ENCODE measurements at regions not wholly inside any gene's neighbourhood (a gene's known extent, or its start where the extent isn't known, plus 50 kb on each side); places are given as distances from the start of the nearest gene placed in this dataset.

DNA sequence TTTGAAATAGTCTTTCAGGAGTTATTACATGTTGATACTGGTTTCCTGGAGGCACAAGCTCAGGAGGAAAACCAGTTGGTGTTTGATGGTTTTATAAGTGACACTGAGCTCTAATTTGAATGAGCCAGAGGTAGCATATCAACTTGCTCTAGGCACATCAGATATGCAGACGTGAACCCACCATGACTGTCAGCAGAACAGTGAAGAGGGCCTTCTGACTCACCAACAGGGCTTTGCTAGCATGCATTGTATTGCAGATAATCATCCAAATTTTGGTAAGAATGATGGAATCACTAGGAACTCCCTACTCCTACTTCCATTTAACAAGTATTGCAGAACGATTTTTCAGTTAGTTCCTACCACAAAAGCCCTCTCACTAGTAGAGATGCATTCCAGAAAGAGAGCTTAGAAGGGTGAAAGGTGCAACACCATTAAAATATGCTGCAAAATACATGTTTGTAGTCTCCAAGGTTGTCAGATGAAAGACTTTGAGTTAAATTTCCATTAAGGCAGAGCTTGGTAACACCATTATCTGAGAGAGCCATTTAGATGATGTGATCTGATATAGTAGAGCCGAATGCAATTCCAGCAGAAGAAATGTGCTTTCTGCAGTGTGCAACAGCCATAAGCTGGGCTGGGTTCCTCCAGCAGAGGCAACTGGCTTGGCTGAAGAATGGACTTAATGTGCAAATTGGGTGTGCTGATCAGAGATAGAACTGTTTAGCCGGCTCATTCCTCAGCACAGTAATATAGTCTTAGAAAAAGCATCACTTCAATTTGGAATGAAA is 968.7 kb upstream of the ADGRB3 start:
- no peak for DNase-seq

DNA sequence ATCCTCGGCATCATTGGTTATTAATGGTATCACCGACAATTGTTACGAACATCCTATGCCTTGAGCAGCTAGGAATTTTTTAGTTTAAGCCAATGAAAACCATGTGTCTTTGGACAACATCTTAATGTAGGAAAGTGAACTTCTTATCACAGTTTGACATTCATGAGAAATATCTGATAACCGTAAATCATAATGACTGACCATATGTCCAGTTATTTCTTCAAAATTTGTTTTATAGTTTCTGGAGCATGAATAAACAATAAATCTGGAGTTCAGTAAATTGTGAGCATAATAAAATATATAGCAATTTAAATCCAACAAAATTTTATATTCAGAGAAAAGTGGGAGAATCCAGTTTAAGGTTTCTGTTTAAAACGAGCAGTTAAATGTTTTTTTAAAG is 970.1 kb upstream of the ADGRB3 start:
- no peak for DNase-seq

DNA sequence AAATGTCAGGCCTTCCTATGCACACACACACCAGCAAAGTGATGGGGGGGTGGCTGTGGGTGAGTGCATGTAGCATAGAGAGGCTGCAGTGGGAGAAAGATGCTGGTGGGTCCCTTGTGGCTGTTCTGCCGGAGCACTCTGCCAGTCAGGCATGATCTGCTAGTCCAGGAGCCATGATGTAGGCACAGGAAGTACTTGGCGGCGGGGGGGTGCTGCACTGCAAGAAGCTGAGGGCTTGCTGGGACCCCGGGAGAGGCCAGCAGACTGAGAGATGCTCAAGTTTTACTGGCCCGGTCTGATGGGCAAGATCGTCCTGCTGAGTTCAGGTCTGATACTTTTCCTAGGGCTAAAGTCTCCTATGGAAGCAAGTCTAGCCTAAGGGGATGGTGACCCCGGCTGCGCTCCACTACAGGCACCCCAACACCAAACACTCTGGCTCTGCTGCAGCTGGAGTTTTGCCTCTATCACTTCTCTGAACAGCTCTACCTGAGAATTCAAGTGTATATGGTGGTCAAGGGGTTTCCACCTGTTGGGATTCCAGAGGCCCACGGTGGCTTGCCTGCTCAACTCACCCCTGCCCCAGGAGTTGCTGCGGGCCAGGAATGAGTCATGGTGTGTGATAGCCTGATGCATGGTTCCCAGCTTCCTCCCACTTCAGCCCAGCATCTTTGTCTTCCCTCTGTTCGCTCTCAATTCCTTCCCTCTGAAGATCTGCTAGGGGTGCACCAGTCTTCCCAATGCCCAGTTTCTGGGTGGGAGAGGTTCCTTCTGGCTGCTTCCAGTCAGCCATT is 971.8 kb upstream of the ADGRB3 start:
- no peak for DNase-seq

DNA sequence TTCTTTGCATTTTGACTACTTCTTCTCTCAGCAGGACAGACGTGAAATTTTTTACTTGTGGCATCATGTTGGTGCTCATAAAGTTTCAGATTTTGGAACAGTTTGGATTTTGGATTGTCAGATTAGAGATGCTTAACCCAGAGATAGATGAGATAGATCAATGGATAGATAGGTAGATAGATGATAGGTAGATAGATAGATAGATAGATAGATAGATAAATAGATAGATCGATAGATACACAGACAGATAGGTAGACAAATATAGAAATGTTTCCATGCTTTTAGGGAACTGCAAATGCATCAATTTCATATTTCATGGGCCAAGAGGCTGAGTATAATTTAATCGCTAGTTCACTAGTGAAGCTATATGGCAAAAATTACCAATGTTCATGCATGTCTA is 981.5 kb upstream of the ADGRB3 start:
- DNase-seq: no peak

DNA sequence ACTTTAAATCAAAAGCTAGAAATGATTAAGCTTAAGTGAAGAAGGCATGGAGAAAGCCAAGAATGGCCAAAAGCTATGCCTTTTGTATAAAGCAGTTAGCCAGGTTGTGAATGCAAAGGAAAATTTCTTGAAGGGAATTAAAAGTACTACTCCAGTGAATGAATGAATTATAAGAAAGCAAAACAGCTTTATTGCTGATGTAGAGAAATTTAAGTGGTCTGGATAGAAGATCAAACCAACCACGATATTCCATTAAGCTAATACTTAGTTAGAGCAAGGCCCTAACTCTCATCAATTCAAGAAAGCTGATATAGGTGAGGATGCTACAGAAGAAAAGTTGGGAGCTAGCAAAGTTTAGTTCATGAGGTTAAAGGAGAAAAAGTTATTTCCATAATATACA is 988.5 kb upstream of the ADGRB3 start:
- no peak for DNase-seq

DNA sequence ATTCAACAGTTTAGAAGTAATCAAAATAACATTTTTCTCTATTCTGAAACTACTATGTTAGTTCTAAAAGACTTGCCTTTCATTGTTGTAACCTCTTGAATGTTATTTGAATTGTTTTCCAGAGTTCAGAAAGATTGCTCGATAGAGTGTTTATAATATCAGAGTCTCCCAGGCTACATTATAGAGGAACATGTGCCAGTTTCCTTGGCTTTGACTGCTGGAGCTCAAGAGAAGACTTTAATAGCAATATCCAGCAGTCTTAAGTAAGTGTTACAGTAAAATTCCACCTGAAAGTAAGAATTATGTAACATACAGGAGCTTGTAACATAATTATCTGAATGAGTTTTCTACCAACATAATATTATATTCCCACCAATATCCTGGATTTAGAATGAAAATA is 991.8 kb upstream of the ADGRB3 start:
- DNase-seq: no peak

DNA sequence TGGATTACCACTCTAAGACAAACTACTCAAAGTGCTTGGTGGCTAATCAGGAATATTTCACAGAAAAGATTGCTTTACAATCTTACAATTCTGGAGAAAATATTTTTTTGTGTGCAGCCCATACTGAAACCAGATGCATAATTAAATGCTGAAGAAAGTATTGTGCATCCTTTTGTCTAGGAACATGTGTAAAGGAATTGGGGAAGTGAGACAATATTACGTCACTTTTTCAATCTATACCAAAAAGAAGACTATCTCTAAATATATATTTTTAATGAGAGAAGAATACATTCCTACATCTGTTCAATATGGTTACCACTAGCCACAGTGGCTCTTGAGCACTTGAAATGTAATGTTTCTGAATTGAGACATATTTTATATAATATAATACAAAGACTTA is 992.5 kb upstream of the ADGRB3 start:
- DNase-seq: no peak

DNA sequence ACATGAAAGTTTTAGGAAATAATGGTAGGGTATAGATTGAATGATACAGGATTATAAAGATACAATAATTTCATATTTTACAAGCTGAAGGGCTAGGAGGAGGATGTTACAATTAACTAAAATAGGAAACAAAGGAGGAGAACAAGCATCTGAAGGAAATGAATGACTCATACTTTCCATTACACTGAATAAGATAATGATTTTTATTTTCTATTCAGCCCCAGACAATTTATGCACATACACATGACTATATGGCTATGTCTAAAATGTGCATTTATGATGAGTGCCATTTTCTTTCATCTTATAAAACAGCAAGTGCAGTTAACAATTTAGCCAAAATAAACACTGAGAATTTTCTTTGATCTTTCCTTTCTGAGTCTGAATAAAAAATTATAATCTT is 994.6 kb upstream of the ADGRB3 start:
- DNase-seq: no peak

DNA sequence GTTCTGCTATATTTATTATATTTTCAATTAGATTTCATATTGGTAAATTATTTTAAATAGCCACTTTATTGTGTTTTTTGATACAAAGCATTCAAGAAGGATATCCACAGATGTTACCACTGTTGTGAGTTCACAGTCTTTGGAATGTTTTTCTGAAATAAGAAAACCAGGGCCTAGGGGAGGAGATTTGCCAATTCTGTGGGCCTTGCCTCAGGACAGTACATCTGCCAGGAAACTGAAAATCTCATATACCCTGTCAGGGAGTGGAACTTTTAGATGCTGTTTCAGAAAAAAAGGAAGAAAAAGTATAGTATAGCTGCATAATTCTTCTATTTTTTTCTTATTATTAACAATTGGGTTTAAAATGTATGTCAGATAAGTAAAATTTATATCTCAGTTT is 995.9 kb upstream of the ADGRB3 start:
- DNase-seq: no peak

DNA sequence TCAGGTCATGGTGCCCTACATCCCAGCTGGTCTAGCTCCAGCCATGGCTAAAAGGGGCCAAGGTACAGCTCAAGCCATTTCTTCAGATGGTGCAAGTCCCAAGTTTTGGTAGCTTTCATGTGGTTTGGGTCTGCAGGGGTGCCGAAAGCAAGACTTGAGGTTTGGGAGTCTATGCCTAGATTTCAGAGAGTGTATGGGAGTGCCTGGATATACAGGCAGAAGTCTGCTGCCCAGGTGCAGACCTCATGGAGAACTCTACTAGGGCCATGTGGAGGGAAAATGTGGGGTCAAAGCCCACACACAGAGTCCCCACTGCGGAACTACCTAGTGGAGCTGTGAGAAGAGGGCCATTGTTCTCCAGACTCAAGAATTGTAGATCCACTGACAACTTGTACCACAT is 1000.9 kb upstream of the ADGRB3 start:
- DNase-seq: no peak

DNA sequence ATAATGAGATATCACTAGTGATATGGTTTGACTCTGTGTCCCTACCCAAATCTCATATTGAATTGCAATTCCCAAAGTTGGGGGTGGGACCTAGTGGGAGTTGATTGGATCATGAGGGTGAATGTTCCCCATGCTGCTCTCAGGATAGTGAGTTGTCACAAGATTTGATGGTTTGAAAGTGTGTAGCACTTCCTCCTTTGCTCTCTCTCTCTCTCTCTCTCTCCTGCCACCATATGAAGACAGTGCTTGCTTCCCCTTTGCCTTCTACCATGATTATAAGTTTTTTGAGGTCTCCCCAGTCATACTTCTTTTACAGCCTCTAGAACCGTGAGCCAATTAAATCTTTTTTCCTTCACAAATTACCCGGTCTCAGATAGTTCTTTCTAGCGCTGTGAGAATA is 1002.0 kb upstream of the ADGRB3 start:
- no peak for DNase-seq

DNA sequence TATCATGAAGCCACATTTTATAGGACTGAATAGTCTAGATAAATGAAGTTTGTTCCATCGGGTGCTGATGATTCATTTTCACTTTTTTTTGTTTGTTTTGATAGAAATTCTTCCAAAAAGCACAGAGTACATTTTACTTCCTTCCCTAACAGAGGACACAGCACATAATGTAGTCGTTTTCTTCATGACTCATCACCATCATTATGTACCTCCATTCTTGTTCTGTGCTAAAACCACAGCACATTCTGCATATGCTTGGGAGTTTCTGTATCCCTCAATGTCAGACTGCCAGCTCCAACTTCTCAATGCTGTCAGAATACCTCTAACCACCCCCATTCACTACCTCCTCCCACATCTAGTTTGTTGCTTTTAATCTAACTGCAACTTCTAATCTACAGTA is 1004.9 kb upstream of the ADGRB3 start:
- DNase-seq: no peak

DNA sequence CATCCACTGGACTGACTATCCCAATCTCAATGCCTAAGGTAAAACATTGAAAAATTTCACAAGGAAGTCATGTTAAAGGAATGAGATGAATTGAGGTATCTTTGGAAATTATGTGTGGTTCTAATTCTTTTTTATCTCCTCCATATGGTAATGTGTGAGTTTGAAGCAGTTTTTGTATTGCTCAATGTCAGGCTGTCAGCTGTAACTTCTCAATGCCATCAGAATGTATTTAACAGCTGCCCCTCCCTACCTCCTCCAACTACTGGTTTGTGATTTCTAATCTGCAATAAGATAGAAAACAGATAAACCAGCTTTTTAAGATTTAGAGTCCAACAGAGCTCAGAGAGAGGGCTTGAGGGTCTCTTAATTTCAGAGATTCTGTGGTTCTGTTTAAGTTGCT is 1005.8 kb upstream of the ADGRB3 start:
- DNase-seq: no peak

DNA sequence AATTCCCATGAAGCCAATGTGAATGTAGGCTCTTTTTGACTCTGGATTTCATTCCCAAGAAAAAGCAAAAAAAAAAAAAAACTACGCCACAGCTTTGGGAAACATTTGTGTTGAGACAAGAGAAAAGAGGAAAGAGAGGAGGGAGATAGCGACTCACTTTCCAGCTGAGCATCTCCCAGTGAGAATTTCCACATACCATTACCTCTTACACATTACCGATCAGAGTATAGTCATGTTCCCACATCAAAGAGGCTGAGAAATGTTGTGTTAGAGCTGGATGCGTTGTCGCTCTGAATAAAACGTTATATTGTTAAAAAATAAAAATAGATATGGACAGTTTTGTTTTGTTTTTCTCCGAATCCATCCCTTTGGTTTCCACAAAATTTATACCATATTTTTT is 1019.3 kb upstream of the ADGRB3 start:
- DNase-seq: no peak

DNA sequence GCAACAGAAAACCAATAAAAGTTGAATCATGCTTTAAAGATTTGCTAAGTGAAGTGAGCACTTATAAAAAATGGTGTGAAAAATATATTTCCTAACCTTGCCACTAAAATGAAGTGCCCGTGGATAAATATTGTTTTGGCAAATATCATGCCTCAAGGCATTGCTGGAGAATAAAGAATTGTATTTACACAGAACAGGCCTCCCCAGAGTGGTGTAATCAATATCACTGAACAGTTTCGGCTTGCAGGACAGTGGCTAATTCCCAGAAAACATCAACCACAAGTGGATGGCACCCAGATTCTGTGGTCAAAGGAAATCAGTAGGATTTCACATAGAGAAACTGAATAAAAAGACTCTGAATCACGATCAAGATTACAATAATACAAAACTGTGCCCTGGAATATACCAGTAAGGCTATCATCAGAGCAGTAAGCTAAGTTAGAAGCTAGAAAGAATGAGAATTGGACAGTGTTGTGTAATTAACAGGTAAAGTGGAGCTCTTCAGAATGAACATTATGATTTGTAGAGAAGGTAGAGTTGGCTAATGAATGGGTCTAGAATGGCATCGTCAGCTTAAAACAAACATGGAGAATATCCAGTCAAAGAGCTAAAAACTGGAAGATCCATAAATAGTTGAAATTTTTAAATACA is 1026.9 kb upstream of the ADGRB3 start:
- DNase-seq: no peak

DNA sequence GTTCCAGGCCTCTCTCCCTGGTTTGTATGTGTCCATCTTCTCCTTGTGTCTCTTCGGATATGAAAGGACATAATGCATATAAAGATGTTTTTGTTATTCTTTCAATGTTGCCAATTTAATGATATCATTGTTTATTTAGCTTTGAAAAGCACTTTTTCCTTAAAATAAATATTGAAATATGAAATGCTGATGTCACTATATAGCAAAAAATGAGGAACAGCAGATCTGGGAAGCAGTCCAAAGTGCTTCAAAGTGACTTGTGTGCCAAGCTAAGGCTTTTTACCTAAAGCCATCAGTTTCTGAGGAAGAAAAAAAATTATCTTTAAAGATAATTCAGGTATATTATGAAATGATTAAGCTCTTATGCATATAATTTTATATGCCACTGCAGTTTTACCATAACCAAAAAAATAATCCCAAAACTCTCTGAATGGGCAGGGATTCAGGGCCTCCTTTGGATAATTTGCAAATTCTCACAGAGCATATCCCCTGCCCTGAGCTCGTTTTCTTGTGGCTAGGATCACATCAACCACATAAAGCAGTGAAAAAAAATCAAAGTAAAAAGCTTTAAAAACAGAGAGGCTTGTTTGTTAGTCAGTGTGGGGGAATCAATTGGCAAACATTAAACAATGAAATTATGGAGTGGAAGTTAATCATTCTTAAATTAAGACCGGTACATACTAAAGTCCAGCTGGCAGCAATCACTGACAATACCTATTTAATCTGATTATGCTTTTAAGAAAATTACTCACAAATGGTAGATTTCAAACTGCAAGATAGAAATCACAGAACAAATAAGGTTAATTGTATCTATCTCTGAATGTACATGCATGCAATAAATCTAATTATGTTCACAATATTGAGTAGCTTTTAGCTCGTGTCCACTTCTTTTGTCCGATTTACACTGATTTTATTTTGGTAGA is 1027.9 kb upstream of the ADGRB3 start:
- DNase-seq: no peak

DNA sequence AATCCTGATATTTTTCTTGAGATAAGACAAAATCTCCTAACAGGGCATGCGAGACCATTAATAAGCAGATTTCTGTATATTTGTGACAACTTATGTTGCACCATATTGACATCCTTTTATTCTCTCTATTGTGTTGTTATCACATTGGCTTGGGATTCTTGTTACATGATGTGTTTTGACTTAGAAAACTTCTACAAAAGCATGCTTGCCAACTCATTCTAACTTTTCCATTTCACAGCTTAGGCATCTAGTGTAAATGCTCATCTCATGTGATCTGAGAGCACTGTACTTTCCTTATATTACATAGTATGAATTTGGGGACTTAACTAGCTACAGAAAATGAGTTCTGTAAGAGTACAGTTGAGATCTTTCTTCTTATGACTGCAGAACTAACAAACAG is 1040.7 kb upstream of the ADGRB3 start:
- no peak for DNase-seq

DNA sequence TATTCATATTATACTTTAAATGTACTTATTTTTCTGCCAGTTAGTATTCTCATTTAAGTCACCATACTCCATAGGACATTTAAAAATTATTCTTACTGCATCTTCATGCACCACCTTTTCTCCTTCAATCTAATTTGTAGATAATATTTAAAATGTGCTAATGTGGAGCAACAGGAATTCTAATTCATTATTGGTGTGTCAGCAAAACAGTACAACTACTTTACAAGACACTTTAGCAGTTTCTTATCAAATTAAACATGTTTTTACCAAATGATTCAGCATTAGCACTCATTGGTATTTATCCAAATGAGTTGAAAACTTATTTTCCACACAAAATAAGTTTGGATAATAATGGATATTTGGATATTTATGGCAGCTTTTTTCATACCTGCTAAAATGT is 1041.8 kb upstream of the ADGRB3 start:
- DNase-seq: no peak

DNA sequence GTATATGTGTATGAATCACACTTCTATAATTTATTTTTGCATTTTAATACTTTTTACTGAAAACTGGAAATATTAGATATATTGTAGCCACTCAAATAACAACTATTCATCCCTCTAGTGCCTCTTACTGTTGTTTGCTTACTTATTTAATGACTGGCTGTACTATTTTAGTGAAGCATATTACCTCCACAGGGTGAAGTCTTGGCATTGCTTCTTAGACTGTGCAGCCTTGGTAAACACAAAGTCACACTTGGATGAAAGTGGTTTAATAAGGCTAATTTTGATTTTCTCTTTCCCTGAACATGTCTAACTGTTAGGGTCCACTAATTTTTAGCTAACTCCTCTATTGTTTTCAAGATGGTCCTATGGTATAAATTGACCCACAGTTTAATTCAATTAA is 1043.2 kb upstream of the ADGRB3 start:
- no peak for DNase-seq

DNA sequence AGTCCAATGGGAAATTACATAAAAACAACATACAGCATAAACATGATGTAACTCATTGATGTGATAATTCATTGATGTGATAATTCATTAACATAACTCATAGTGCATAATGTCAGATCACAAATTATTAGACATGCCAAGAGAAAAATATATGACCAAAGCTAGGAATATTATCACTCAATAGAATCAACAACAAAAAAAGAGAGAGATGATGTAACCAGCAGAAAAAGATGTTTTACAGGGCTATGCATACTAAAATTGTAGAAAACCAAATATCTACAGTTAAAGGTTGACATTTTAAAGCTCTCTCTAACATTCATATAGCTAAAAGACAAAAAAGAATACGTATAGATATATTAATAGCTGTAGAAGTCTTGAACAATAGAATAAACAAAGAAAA is 1067.2 kb upstream of the ADGRB3 start:
- DNase-seq: no peak

DNA sequence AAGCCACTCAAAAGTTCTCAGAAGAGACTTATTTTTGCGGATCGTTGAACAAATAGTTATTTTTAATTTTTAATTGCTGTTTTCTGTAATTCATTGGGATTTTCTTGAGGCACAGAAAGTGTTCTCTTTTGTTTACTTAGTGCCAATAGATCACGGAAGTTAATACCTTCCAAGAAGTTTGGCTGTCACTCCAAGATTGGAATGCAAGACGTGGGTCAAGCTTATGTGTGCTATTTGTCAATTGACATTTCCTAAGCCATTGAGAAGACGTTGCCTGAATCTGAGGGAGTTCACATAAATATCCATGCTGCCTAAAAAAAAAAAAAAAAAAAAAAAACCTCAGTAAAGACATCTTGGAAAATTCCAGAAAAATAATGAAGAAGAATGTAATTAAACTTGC is 1071.4 kb upstream of the ADGRB3 start:
- no peak for DNase-seq

DNA sequence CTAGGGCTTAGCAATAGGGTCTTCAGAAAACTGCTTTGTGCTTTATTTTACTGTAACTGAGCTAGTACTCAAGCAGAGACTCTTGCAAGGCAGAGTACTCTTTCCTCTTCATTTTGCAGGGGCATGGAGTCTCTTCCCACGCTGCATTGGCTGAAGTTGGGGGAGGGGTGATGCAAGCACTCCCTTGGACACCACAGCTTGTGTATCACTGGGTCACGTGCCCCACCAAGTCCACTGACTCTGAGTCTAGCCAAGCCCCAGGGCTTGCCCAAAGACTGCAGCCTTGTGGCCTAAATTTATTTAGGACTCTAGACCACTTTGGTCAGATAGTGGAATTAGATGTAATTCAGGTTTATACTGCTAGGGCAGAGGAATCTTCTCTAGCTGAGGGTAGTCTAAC is 1075.0 kb upstream of the ADGRB3 start:
- DNase-seq: no peak
